BLaER1 (cell line): ENCODE measurements at regions not wholly inside any gene's neighbourhood (a gene's known extent, or its start where the extent isn't known, plus 50 kb on each side); places are given as distances from the start of the nearest gene placed in this dataset.
A peak's percentile ranks its signal among the peaks of the same experiment; 100 is the strongest.

Source experiments
- H3K27ac ChIP-seq: shearing (Covaris generic); formaldehyde crosslinking; 2 replicates; pipeline ENCODE4 v1.8.1; 2022
- H3K27me3 ChIP-seq: shearing (Covaris generic); formaldehyde crosslinking; 2 replicates; pipeline ENCODE4 v1.8.1; 2022
- H3K36me3 ChIP-seq: shearing (Covaris generic); formaldehyde crosslinking; 2 replicates; pipeline ENCODE4 v1.8.1; 2022
- H3K4me1 ChIP-seq: shearing (Covaris generic); formaldehyde crosslinking; 2 replicates; pipeline ENCODE4 v1.8.1; 2022
- H3K4me2 ChIP-seq: shearing (Covaris generic); formaldehyde crosslinking; 2 replicates; pipeline ENCODE4 v1.8.1; 2022
- H3K4me3 ChIP-seq: shearing (Covaris generic); formaldehyde crosslinking; 2 replicates; pipeline ENCODE4 v1.8.1; 2022
- H3K9ac ChIP-seq: shearing (Covaris generic); formaldehyde crosslinking; 2 replicates; pipeline ENCODE4 v1.8.1; 2022
- H3K9me3 ChIP-seq: shearing (Covaris generic); formaldehyde crosslinking; 2 replicates; pipeline ENCODE4 v1.8.1; 2022
- H4K20me1 ChIP-seq: shearing (Covaris generic); formaldehyde crosslinking; 2 replicates; pipeline ENCODE4 v1.8.1; 2022
- Cebpa-rat ChIP-seq: shearing (Covaris generic); IDR thresholded peaks from 2 replicates; pipeline ENCODE4 v1.8.1; 2022

DNA sequence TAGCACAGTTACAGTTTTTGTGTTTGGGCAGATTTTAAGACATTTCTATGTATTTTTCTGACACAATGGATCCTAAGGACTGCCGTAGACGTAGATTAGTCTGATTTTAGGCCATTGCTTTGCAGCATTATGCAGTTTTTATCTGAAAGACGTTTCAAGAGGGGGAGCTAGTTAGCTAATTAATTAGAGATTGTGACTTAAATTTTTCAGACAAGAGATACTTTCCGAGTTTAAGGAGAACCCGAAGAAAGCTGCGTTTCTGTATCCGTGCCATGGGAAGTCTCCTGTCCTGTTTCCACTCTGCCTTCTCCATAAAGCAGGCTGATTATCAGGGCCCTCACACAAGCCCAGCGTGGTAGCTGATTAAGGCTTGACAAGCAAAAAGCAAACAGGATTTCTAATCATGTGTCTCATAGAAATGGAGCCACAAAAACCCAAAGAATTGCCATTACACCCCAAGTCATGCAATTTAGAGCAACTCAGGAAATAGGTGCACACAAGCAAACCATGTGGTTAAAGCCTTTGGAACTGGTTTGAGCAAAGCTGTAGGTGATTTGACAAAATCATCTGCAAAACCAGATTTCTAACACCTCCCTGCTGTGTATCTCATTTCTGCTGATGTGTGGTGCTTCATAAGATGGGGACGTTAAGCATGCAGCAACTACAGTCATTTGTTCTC lies 808.1 kb downstream of the RNF144A start:
- H4K20me1 ChIP-seq, result no peaks in the 10 kb centered on the region
- TF ChIP-seq Cebpa-rat, result no peak
- H3K27me3 ChIP-seq, result no peaks in the 10 kb centered on the region
- no peak overlapping the region for H3K4me3 ChIP-seq
- no peaks in the 10 kb centered on the region for H3K36me3 ChIP-seq
- H3K27ac ChIP-seq, result no peak overlapping the region
- no peaks in the 10 kb centered on the region for H3K4me1 ChIP-seq
- no peaks in the 10 kb centered on the region for H3K9me3 ChIP-seq
- no peak overlapping the region for H3K9ac ChIP-seq
- H3K4me2 ChIP-seq, result peak overlapping the region; percentile 1; the same call in 1 of the 2 replicates

DNA sequence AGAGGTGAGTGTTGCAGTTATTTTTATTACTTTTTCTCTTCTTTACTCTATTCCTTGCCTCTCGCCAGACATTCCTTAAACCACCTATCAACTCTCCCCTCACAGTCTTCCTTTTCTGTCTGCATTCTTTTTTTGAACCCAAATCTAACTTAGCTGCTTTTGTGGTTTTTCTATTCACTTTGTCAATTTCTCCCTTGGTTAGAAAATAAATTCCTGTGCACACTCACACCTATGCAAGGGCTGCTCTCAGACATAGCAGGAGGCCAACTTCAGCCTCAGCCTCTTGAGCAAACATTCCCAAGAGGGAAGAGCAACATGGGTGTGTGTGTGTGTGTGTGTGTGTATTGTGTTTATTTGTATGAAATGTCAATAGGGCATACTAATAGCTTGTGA lies 808.6 kb downstream of the RNF144A start:
- H3K36me3 ChIP-seq, result no peaks in the 10 kb centered on the region
- no peak overlapping the region for H3K27ac ChIP-seq
- no peak overlapping the region for H3K4me3 ChIP-seq
- H4K20me1 ChIP-seq, result no peaks in the 10 kb centered on the region
- H3K9ac ChIP-seq, result no peak overlapping the region
- no peaks in the 10 kb centered on the region for H3K9me3 ChIP-seq
- TF ChIP-seq Cebpa-rat, result no peak
- H3K27me3 ChIP-seq, result no peaks in the 10 kb centered on the region
- no peak overlapping the region; the same call in 1 of the 2 replicates for H3K4me2 ChIP-seq
- H3K4me1 ChIP-seq, result no peaks in the 10 kb centered on the region

DNA sequence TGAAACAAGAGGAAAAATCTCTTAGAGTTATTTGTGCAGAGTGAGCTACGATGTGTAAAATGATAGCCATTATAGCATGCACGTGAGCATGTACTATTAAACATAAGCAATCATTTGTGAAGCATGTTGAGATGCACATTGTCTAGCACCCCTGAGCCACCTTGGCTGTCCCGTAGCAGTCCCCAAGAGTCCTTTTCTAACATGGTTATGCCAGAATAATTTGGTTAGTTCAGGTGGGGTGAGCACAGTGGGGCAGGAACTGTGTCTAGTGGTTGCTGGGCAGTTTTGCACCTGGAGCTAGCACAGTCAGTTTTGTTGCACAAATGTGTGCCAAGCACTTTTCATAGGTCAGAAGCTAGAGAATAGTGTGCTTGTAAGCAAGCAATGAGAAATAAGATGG lies 809.8 kb downstream of the RNF144A start:
- Histone ChIP-seq H3K4me2 (no peak overlapping the region), H3K4me1 (no peaks in the 10 kb centered on the region), H3K36me3 (no peaks in the 10 kb centered on the region), H4K20me1 (no peaks in the 10 kb centered on the region), H3K27ac (no peak overlapping the region), H3K27me3 (no peaks in the 10 kb centered on the region), H3K4me3 (no peak overlapping the region), H3K9me3 (no peaks in the 10 kb centered on the region), H3K9ac (no peak overlapping the region)
- no peak for TF ChIP-seq Cebpa-rat

- Histone ChIP-seq H3K27me3 (no peaks in the 10 kb centered on the region), H3K9ac (no peak overlapping the region), H3K4me2 (no peak overlapping the region), H3K36me3 (no peaks in the 10 kb centered on the region), H4K20me1 (no peaks in the 10 kb centered on the region), H3K27ac (no peak overlapping the region), H3K9me3 (no peaks in the 10 kb centered on the region), H3K4me1 (no peaks in the 10 kb centered on the region), H3K4me3 (no peak overlapping the region)
- TF ChIP-seq Cebpa-rat, result no peak
Measured at GRCh38 chr2:7728388-7728787, 811.2 kb downstream of the RNF144A start.

- no peak overlapping the region for H3K4me2 ChIP-seq
- no peaks in the 10 kb centered on the region for H3K9me3 ChIP-seq
- no peak overlapping the region for H3K4me3 ChIP-seq
- no peak for TF ChIP-seq Cebpa-rat
- no peaks in the 10 kb centered on the region for H4K20me1 ChIP-seq
- H3K27me3 ChIP-seq, result no peaks in the 10 kb centered on the region
- H3K27ac ChIP-seq, result no peak overlapping the region
- H3K4me1 ChIP-seq, result no peaks in the 10 kb centered on the region
- no peaks in the 10 kb centered on the region for H3K36me3 ChIP-seq
- no peak overlapping the region for H3K9ac ChIP-seq
Measured at GRCh38 chr2:7730449-7730848, 813.2 kb downstream of the RNF144A start.

DNA sequence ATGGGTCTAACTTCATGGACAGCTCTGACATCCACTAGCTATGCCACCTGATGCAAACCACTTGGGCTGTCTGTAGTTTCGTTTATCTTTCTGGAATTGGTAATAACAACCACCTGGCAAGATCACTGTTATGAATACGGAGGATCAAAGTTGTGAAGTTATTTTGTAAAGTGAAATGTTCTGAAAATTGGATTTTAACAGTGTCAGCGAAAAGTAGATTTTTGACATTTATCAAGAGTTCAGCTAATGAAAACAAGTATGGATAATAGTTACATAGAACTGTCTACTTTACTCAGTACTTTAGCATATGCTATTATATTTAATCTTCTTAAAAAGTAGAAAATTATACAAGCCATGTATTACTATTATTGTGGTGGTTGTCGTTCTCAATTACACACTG lies 813.8 kb downstream of the RNF144A start:
- Histone ChIP-seq H4K20me1 (no peaks in the 10 kb centered on the region), H3K4me3 (no peak overlapping the region), H3K4me2 (no peak overlapping the region), H3K27me3 (no peaks in the 10 kb centered on the region), H3K9me3 (no peaks in the 10 kb centered on the region), H3K4me1 (no peaks in the 10 kb centered on the region), H3K27ac (no peak overlapping the region), H3K9ac (no peak overlapping the region), H3K36me3 (no peaks in the 10 kb centered on the region)
- no peak for TF ChIP-seq Cebpa-rat

GRCh38 chr2:7732497-7732896 lies 815.3 kb downstream of the RNF144A start:
- H3K4me1 ChIP-seq, result 0 out of 2 replicates have a peak, but pooled peaks cover 6% of the 10 kb centered on the region
- TF ChIP-seq Cebpa-rat, result no peak
- H3K4me3 ChIP-seq, result no peak overlapping the region
- no peak overlapping the region for H3K27ac ChIP-seq
- no peaks in the 10 kb centered on the region for H3K27me3 ChIP-seq
- H3K4me2 ChIP-seq, result no peak overlapping the region
- no peaks in the 10 kb centered on the region for H4K20me1 ChIP-seq
- no peaks in the 10 kb centered on the region for H3K36me3 ChIP-seq
- H3K9ac ChIP-seq, result no peak overlapping the region
- no peaks in the 10 kb centered on the region for H3K9me3 ChIP-seq

GRCh38 chr2:7736646-7737305 lies 819.6 kb downstream of the RNF144A start:
- H3K27me3 ChIP-seq, result no peaks in the 10 kb centered on the region
- H3K27ac ChIP-seq, result no peak overlapping the region
- 0 out of 2 replicates have a peak, but pooled peaks cover 6% of the 10 kb centered on the region for H3K4me1 ChIP-seq
- H3K36me3 ChIP-seq, result no peaks in the 10 kb centered on the region
- H4K20me1 ChIP-seq, result no peaks in the 10 kb centered on the region
- no peak overlapping the region for H3K4me2 ChIP-seq
- no peak for TF ChIP-seq Cebpa-rat
- H3K4me3 ChIP-seq, result no peak overlapping the region
- no peak overlapping the region for H3K9ac ChIP-seq
- no peaks in the 10 kb centered on the region for H3K9me3 ChIP-seq

DNA sequence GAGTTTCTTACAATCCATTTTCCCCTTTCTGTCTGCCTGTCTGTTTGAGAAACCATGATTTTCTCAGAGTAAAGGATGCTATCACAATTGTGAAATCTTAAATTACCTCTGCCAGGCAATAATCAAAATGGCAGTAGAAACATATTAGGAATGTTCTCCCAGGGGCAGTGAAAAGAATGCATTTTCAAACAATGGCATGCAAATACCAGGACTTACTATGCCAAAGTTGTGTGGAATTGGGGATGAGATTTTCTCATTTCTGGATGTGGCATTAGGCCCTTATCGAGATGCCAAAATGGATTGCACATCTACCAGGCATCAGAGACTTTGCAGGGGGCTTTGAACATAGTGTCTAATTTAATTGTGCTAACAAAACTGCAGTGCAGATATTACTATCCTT lies 821.4 kb downstream of the RNF144A start:
- Histone ChIP-seq H3K9me3 (no peaks in the 10 kb centered on the region), H3K36me3 (no peaks in the 10 kb centered on the region), H3K27me3 (no peaks in the 10 kb centered on the region), H3K4me3 (no peak overlapping the region), H3K9ac (no peak overlapping the region), H3K4me2 (no peak overlapping the region), H4K20me1 (no peaks in the 10 kb centered on the region), H3K27ac (no peak overlapping the region), H3K4me1 (0 out of 2 replicates have a peak, but pooled peaks cover 6% of the 10 kb centered on the region)
- TF ChIP-seq Cebpa-rat, result no peak

GRCh38 chr2:7740114-7740513 lies 822.9 kb downstream of the RNF144A start:
- H3K4me2 ChIP-seq, result no peak overlapping the region

More at GRCh38 chr2:7740114-7740513, 822.9 kb downstream of the RNF144A start:
- Histone ChIP-seq H3K27ac (no peak overlapping the region), H3K36me3 (no peaks in the 10 kb centered on the region), H3K9me3 (no peaks in the 10 kb centered on the region), H4K20me1 (no peaks in the 10 kb centered on the region), H3K27me3 (no peaks in the 10 kb centered on the region), H3K4me1 (0 out of 2 replicates have a peak, but pooled peaks cover 6% of the 10 kb centered on the region), H3K9ac (no peak overlapping the region), H3K4me3 (no peak overlapping the region)
- no peak for TF ChIP-seq Cebpa-rat
